Bronchial epithelial cell (primary cell): ENCODE measurements at regions not wholly inside any gene's neighbourhood (a gene's known extent, or its start where the extent isn't known, plus 50 kb on each side); places are given as distances from the start of the nearest gene placed in this dataset.

Source experiments
- DNase-seq: peaks from one replicate; pipeline ENCODE4 v3.0.0-alpha.2; 2010; ENCODE audit warnings: low read depth
- FAIRE-seq: peaks from 2 replicates; lab custom pipeline; 2011; peaks lifted over from hg19 to GRCh38; lab: Jason Lieb, UNC
- H3K27me3 ChIP-seq: 2 replicates; pipeline ENCODE4 v1.5.1; 2011; ENCODE audit warnings: low read length; ENCODE audit not compliant: control insufficient read depth, insufficient read depth
- H3K36me3 ChIP-seq: 2 replicates; pipeline ENCODE4 v1.5.1; 2011; ENCODE audit warnings: low read length; ENCODE audit not compliant: control insufficient read depth, insufficient read depth
- H3K4me3 ChIP-seq: 2 replicates; pipeline ENCODE4 v1.5.1; 2011; ENCODE audit warnings: mild to moderate bottlenecking, low read depth, low read length, control low read depth
- CTCF ChIP-seq: IDR thresholded peaks from 2 replicates; pipeline ENCODE4 v1.5.1; 2011; ENCODE audit warnings: mild to moderate bottlenecking, moderate library complexity, low read length, control low read depth, inconsistent platforms; ENCODE audit not compliant: insufficient read depth, severe bottlenecking

- FAIRE-seq = no peak
- no peak for TF ChIP-seq CTCF
Observed at GRCh38 chr6:11323666-11324452, 91.4 kb upstream of the NEDD9 start.

GRCh38 chr6:11322252-11322885 lies 89.9 kb upstream of the NEDD9 start:
- FAIRE-seq (no peak), DNase-seq (peak; percentile 86)
- Histone ChIP-seq H3K4me3 (no peak overlapping the region), H3K36me3 (no peaks in the 10 kb centered on the region), H3K27me3 (no peaks in the 10 kb centered on the region)
- TF ChIP-seq CTCF = no peak

More at GRCh38 chr6:11323666-11324452, 91.4 kb upstream of the NEDD9 start:
- no peak overlapping the region for H3K4me3 ChIP-seq
- H3K36me3 ChIP-seq = no peaks in the 10 kb centered on the region
- H3K27me3 ChIP-seq = no peaks in the 10 kb centered on the region
- no peak for DNase-seq

- DNase-seq (no peak), FAIRE-seq (no peak)
- no peaks in the 10 kb centered on the region for H3K36me3 ChIP-seq
- no peak overlapping the region for H3K4me3 ChIP-seq
- TF ChIP-seq CTCF = no peak
- no peaks in the 10 kb centered on the region for H3K27me3 ChIP-seq
Observed at GRCh38 chr6:11320914-11321597, 88.6 kb upstream of the NEDD9 start.

- no peak for TF ChIP-seq CTCF
- FAIRE-seq (peak; percentile 13), DNase-seq (no peak)
- H3K36me3 ChIP-seq = no peaks in the 10 kb centered on the region
- no peak overlapping the region for H3K4me3 ChIP-seq
- H3K27me3 ChIP-seq = no peaks in the 10 kb centered on the region
Observed at GRCh38 chr6:11318835-11319813, 86.7 kb upstream of the NEDD9 start.
